RWPE2 (cell line): ENCODE measurements at regions not wholly inside any gene's neighbourhood (a gene's known extent, or its start where the extent isn't known, plus 50 kb on each side); places are given as distances from the start of the nearest gene placed in this dataset.

Experiments
- ATAC-seq: fragments of 200-7000 bp; cut with Tn5 transposase; 3 replicates; pipeline ENCODE4 v1.9.1; 2021; ENCODE audit warnings: low read depth
- DNase-seq: peaks from one replicate; pipeline ENCODE4 v3.0.0-alpha.2; 2020; ENCODE audit warnings: low spot score
- H3K27ac ChIP-seq: fragments of 450-650 bp; 2 replicates; pipeline ENCODE4 v1.5.1; 2017; ENCODE audit warnings: mild to moderate bottlenecking; ENCODE audit not compliant: poor library complexity, severe bottlenecking
- H3K27me3 ChIP-seq: fragments of 250-450 bp; sonication (Bioruptor Pico); 2 replicates; pipeline ENCODE4 v1.5.1; 2021; ENCODE audit warnings: mild to moderate bottlenecking, moderate library complexity; ENCODE audit not compliant: insufficient read depth, poor library complexity, severe bottlenecking
- H3K36me3 ChIP-seq: fragments of 250-450 bp; sonication (Bioruptor Pico); 2 replicates; pipeline ENCODE4 v1.5.1; 2020; ENCODE audit warnings: low read depth, mild to moderate bottlenecking, moderate library complexity
- H3K4me1 ChIP-seq: fragments of 250-450 bp; sonication (Bioruptor Pico); 2 replicates; pipeline ENCODE4 v1.5.1; 2021; ENCODE audit warnings: mild to moderate bottlenecking, moderate library complexity; ENCODE audit not compliant: insufficient read depth, poor library complexity, severe bottlenecking
- H3K4me3 ChIP-seq: fragments of 250-450 bp; sonication (Bioruptor Pico); 2 replicates; pipeline ENCODE4 v1.5.1; 2021; ENCODE audit warnings: mild to moderate bottlenecking, moderate library complexity; ENCODE audit not compliant: severe bottlenecking
- H3K9me3 ChIP-seq: fragments of 250-450 bp; sonication (Bioruptor Pico); 2 replicates; pipeline ENCODE4 v1.5.1; 2021; ENCODE audit warnings: mild to moderate bottlenecking, moderate library complexity; ENCODE audit not compliant: severe bottlenecking
- TF ChIP-seq, protein P1 (sequence below): fragments of 450-650 bp; IDR thresholded peaks from one replicate; pipeline ENCODE4 v1.5.1; 2017; ENCODE audit warnings: mild to moderate bottlenecking, moderate library complexity; ENCODE audit not compliant: poor library complexity, severe bottlenecking

DNA sequence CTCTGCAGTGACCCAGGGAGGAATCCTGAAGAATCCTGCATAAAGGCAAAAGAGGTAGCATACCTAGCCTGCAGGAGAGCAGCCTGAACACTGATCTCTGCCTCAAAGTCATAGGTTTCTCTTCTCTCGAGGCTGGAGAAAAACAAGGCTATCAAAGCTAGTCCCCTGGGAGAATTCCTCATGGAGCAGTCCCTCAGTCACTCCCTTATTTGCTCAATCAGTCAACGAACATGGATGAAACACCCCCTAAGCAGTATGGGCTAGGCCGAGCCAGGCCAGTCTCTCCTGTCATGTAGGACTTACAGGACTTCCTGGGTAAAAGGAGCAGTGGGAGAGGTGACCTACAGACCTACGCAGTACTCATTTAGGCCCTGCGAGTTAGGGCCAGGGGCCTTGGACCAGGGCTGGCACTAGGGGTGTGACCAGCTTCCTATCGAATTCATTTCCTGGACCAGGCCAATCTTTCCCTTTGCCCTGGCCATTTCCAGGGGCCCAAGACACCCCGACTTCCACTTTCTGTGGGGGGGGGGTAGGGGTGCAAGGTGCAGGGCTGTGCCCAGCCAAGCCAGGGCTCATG, 164.1 kb downstream of the EFNB1 start:
- no peak for ATAC-seq
- no peaks in the 10 kb centered on the region for H3K9me3 ChIP-seq
- no peak overlapping the region for H3K27ac ChIP-seq
- DNase-seq = no peak
- no peaks in the 10 kb centered on the region for H3K27me3 ChIP-seq
- TF ChIP-seq, protein P1, sequence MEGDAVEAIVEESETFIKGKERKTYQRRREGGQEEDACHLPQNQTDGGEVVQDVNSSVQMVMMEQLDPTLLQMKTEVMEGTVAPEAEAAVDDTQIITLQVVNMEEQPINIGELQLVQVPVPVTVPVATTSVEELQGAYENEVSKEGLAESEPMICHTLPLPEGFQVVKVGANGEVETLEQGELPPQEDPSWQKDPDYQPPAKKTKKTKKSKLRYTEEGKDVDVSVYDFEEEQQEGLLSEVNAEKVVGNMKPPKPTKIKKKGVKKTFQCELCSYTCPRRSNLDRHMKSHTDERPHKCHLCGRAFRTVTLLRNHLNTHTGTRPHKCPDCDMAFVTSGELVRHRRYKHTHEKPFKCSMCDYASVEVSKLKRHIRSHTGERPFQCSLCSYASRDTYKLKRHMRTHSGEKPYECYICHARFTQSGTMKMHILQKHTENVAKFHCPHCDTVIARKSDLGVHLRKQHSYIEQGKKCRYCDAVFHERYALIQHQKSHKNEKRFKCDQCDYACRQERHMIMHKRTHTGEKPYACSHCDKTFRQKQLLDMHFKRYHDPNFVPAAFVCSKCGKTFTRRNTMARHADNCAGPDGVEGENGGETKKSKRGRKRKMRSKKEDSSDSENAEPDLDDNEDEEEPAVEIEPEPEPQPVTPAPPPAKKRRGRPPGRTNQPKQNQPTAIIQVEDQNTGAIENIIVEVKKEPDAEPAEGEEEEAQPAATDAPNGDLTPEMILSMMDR = no peak
- no peaks in the 10 kb centered on the region for H3K36me3 ChIP-seq
- H3K4me1 ChIP-seq = peaks cover 5% of the 10 kb centered on the region
- no peak overlapping the region for H3K4me3 ChIP-seq

DNA sequence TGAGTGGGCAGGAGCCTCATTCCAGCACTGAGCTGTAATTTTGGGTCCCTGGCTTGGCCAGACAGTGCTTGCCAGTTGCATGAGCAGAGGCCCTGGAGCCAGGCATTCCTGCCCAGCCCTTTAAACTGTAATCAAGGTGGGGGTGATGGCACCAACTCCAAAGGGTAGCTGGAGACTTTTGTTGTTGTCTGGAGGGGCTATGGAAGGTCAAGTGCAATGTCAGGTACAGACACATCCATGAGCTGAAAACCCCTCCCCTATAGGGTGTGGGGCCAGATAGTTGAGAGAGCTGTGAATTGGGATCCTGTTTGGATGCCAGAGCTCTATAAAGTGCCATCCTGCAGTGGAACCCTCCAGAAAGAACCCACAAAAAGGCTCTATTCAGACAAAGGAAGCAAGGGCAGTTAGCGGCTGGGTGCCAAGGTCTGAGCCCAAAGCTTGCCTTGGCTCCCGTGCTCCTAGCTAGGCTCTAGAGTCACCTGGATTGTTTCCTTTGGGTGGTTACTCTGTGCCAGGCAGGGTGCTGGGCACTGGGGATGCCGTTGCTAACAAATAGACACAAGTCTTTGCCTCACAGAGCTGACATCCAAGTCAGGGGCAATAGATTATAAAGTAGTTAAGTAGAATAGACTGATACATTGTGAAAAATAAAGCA, 163.0 kb downstream of the EFNB1 start:
- Histone ChIP-seq H3K4me1 (peaks cover 5% of the 10 kb centered on the region), H3K4me3 (no peak overlapping the region), H3K9me3 (no peaks in the 10 kb centered on the region), H3K36me3 (no peaks in the 10 kb centered on the region), H3K27ac (no peak overlapping the region), H3K27me3 (no peaks in the 10 kb centered on the region)
- DNase-seq = no peak
- TF ChIP-seq, protein P1 = no peak
- ATAC-seq = no peak

DNA sequence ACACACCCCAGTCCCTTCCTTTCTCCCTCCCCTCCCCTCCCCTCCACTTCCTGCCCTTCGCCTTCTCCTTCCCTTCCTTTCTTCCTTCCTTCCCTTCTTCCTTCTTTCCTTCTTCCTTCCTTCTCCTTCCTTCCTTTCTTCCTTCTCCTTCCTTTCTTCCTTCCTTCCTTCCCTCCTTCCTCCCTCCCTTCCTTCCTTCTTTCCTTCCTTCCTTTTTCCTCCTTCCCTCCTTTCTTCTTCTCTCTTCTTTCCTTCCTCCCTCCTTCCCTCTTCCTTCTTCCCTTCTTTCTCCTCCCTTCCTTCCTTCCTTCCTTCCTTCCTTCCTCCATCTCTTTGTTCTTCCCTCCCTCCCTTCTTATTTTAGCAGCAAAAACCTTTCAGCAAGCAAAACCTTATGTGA, 162.1 kb downstream of the EFNB1 start:
- no peak overlapping the region for H3K4me3 ChIP-seq
- H3K36me3 ChIP-seq = no peaks in the 10 kb centered on the region
- no peak overlapping the region for H3K27ac ChIP-seq
- TF ChIP-seq, protein P1 = no peak
- ATAC-seq (no peak), DNase-seq (no peak)
- no peaks in the 10 kb centered on the region for H3K9me3 ChIP-seq
- peaks cover 3% of the 10 kb centered on the region for H3K4me1 ChIP-seq
- H3K27me3 ChIP-seq = no peaks in the 10 kb centered on the region

DNA sequence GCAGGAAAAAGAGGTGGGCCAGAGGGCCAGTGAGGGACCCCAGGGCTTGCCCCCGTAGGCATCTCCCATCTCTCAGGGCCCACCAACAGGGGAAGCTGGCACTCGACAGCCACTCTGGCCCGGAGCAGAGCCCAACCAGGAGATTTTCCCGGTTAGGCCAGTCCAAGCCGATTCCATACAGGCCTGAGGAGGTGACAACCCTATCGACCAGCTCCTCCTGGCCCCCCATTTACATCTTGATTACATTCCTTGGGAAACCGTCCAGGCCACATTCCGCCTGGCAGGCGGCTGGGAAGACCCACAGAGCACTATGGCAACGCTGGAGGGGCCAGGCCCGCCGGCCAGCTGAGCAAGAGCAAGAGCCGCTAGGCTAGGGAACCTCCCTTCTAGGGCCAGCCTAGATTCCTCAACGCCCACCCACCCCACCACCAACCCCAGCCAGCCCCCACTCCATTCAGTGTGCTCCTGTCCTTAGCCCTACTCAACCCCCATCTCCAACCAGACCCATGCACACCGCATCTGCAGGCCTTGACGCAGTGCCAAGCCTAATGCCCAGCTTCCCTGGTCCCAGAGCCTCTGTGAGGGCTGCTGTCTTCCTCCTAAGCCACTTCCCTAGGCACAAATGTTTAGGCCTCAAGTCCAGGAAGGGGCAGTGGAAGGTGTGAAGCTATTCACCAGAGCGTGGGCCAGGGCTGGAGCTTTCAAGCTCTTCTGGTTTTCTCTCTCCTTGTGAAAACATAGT, 161.2 kb downstream of the EFNB1 start:
- H3K27me3 ChIP-seq = no peaks in the 10 kb centered on the region
- H3K4me1 ChIP-seq = no peaks in the 10 kb centered on the region
- no peak for ATAC-seq
- H3K4me3 ChIP-seq = no peak overlapping the region
- H3K27ac ChIP-seq = no peak overlapping the region
- TF ChIP-seq, protein P1 = no peak
- H3K36me3 ChIP-seq = no peaks in the 10 kb centered on the region
- H3K9me3 ChIP-seq = no peaks in the 10 kb centered on the region
- no peak for DNase-seq
